ENCODE measurements at regions not wholly inside any gene's neighbourhood (a gene's known extent, or its start where the extent isn't known, plus 50 kb on each side); places are given as distances from the start of the nearest gene placed in this dataset.

DNA sequence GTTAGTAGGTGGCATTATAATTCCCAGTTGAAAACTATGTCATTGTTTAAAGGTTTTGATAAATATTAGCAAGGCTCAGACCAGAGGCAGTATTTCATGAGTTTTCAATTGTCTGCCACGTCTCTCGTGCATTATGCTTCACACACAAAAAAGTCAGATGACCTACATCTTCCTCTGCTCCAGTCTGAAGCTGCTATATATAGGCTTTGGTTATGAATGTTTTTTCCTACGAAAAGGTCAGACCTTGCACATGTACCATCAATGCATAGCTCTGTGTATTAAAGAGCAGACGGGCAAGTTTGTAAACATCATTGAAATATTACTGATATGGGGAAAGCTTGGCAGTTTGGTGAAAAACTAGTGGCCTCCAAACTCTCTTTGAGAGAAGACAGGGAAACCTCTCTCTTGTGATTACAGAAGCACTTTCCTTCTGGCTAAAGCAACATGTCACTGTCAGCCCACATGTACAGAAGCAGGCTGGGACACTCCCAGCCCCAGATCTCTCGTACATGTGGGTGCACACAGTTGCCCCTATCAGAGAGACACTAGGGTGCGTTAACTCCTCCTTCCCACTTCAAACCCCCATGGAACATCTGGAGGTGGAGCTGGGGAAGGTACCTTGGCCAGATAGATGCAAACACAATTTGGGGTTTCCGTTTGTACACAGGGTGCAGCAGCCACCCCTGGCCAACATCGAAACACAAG, 184.0 kb upstream of the BCL6 start:
- DNase-seq (ENCODE audit: low spot score): no peak

- no peak for DNase-seq (ENCODE audit: low spot score)
Observed at GRCh38 chr3:187930021-187930420, 184.8 kb upstream of the BCL6 start.

GRCh38 chr3:187931101-187931500, 185.8 kb upstream of the BCL6 start:
- no peak for DNase-seq (ENCODE audit: low spot score)

DNA sequence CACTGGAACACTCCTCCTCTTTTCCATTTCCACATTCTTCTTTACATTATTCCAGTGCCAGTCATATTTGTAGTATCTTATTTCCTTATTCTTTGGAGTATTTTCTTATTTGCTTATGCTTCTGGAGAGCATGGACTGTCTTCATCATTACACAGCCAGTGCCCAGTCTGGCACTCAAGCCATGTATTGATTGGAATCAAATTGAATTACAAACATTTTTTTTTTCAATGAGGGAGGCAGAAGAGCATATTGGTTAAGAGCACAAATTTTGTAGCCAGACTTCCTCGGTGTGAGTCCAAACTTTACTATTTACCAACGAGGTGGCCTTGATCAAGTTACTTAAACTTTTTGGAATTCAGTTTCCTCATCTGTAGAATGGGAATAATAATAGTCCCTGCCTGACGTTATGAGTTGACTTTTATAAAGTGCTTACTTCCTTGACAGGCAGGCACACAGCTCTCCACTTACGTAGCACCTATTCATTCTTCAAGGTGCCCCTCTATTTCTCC, 186.6 kb upstream of the BCL6 start:
- no peak for DNase-seq (ENCODE audit: low spot score)

- no peak for DNase-seq (ENCODE audit: low spot score)
Observed at GRCh38 chr3:187932530-187932929, 187.3 kb upstream of the BCL6 start.

DNA sequence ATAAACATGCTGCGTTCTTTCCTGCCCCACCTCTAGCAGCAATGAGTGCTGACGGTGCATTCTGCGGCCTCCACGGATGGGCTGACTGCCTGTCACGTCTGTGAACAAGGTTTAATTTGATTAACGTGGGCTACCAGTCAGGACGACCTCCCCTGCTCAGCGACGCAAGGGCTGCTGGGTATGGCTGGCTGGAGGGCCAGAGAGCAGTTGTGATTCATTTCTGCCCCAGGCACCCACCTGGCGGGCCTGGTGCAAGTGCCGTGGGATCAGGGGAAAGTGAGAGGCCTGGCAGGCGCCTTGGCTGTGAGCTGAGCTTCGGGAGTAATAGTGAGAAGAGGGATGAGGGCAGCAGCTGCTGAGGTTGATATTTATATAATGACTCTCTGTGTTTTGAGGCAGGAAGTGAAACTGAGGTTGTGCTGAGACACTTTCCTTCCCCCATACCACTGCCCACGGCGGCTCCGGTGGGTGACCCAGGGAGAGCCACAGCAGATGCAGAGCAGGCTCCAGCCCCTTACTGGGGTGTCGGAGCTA, 190.4 kb upstream of the BCL6 start:
- peak; percentile 89 for DNase-seq (ENCODE audit: low spot score)

GRCh38 chr3:187936676-187937075, 191.4 kb upstream of the BCL6 start:
- no peak for DNase-seq (ENCODE audit: low spot score)

- DNase-seq (ENCODE audit: low spot score): no peak
Observed at GRCh38 chr3:187939891-187940290, 194.6 kb upstream of the BCL6 start.

GRCh38 chr3:187941135-187941847, 196.0 kb upstream of the BCL6 start:
- no peak for DNase-seq (ENCODE audit: low spot score)

DNA sequence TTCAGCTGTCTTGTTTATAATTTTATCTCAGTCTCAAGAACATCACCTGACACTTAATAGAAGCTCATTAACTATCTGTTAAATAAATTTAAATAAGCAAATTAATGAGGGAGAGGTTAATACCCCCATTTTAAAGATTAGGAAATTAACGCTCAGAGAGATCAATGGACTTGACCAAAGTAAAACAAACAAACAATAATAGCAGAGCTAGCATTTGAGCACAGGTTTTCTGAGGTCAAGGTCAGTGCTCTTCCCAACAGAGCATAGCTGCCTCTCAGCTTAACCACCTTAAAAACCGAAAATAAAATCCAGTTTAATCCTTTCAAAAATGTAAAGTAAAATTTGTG, 196.6 kb upstream of the BCL6 start:
- no peak for DNase-seq (ENCODE audit: low spot score)

- DNase-seq (ENCODE audit: low spot score): no peak
Observed at GRCh38 chr3:187942658-187943241, 197.5 kb upstream of the BCL6 start.

GRCh38 chr3:187943677-187944389, 198.6 kb upstream of the BCL6 start:
- no peak for DNase-seq (ENCODE audit: low spot score)

DNA sequence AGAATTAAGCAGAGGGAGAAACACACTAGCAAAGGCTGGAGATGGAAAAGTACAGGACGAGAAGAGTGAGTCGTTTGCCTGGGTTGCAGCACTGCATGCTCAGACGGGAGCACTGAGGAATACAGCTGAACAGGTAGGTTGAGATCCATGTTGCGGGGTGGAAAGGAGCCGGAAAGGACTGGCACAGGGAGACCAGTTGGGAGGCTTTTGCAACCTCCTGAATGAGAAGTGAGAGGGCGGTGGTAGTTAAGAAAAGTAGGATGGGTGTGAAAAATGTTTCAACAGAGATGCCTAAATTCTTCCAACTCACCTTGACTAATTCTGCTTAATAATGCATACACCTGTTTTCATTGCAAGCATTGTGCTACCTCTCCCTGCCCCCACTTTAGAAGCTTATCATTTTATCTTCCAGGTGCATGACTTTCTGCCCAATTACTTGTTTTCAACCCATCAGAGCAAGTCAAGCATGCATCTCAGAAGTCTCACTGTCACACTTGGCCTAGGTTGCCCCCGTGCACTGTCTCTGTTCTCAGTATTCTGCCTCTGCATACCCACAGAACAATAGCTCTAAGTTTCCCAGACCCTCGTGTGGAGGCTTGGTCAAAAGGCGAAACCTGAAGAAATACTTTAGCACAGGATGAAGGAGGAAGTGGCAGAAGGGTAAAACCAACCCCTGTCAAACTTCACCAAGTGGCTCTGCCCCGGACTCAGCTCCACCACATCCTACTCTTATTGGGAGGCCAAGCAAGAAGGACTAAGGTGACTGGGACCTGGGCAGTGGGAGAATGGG, 199.3 kb upstream of the BCL6 start:
- no peak for DNase-seq (ENCODE audit: low spot score)

DNA sequence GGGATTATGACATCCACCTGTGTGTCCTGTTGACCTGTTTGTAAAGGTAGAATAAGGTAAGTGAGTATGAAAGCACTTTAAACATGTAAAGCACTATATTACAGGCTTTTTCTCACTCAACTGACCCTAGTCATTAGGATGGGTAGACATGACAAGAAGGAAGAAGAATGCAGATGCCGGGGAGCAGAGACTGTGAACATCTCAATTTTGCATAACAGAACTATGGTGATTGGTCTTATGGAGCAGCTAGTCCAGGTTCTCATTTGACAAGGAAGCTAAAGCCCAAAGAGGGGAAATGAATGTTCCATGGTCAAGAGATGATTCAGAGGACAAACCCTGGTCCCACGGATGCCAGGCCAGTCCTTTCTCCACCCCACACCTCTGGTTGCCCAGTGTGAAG, 200.1 kb upstream of the BCL6 start:
- no peak for DNase-seq (ENCODE audit: low spot score)

- peak; percentile 40 for DNase-seq (ENCODE audit: low spot score)
Observed at GRCh38 chr3:187946163-187946691, 201.0 kb upstream of the BCL6 start.

DNA sequence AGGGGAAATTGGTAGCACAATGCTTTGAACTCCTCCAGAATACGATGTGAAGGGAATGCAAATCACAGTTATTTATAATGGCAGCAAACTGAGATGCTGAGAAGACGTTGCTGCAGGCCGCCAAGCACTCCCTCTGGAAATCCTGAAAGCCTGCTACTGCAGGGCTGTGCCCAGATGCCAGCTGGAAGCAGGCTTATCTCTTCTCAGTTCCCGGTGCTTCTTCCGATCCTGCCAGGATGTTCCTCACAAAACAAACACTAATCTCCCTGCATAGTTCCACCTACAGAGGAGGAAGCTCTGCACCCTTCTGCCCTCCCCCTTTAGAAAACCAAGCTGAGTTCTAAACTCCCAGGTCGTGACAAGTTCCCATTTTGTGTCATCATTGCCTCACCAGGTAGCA, 201.7 kb upstream of the BCL6 start:
- DNase-seq (ENCODE audit: low spot score): no peak

DNA sequence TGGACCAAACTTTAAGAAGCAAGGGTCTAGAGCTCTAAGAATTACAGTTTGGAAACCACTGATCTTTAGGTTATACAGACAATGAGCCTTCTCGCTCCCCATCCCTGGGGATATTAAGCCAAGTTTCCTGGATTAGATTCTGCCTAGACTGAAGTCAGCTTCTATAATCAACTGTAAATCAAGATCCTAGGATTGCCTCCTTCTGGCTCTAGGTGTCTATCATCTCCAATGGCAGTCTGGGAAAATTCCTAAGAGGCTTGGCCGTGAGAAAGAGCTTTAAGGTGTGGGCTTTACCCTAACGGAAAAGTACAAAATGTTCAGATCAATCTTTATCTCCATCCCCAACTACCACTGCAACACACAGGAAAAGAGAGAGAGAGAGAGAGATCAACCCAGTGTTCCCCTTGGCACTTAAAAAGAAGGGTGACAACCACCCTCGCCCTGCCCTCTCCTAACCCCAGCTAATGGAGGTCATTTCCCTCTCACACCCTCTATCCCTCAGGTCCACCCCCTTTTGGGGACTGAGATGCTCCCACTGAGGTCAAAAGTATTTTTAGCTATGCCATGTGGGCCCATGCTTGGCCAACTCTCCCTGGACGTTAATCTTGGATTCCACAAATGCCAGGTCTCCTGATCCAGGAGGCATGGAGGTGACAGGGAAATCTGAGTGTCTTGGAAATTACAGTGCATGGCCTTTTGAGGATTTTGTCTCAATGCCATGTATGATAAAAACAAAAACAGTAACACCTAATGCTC, 202.8 kb upstream of the BCL6 start:
- DNase-seq (ENCODE audit: low spot score): no peak

- no peak for DNase-seq (ENCODE audit: low spot score)
Observed at GRCh38 chr3:187949093-187949820, 204.0 kb upstream of the BCL6 start.

GRCh38 chr3:187950671-187951070, 203.3 kb upstream of the LPP start:
- DNase-seq (ENCODE audit: low spot score): no peak
